IgD-negative memory B cell (primary cell): ENCODE measurements at regions not wholly inside any gene's neighbourhood (a gene's known extent, or its start where the extent isn't known, plus 50 kb on each side); places are given as distances from the start of the nearest gene placed in this dataset.

Experiments used
- H3K27ac Mint-ChIP-seq, 3 donors: one replicate each; pipeline ENCODE4 v1.8.0; 2020 to 2022; ENCODE audit warnings: mild to moderate bottlenecking in 3 of 3, mixed read lengths in 3 of 3, moderate library complexity in 1 of 3
- H3K27me3 Mint-ChIP-seq: one replicate; pipeline ENCODE4 v1.8.0; 2021; ENCODE audit warnings: mixed read lengths
- H3K36me3 Mint-ChIP-seq: one replicate; pipeline ENCODE4 v1.8.0; 2020; ENCODE audit warnings: mild to moderate bottlenecking, mixed read lengths
- H3K4me1 Mint-ChIP-seq, 3 donors: one replicate each; pipeline ENCODE4 v1.8.0; 2020 to 2022; ENCODE audit warnings: mixed read lengths in 3 of 3, mild to moderate bottlenecking in 1 of 3
- H3K4me3 Mint-ChIP-seq, 4 donors: one replicate each; pipeline ENCODE4 v1.8.0; 2020 to 2022; ENCODE audit warnings: mild to moderate bottlenecking in 4 of 4, mixed read lengths in 4 of 4, moderate library complexity in 3 of 4
- H3K9me3 Mint-ChIP-seq, 3 donors: one replicate each; pipeline ENCODE4 v1.8.0; 2020 to 2021; ENCODE audit warnings: mixed read lengths in 3 of 3, mild to moderate bottlenecking in 1 of 3

- Mint-ChIP-seq H3K4me3 (no peak overlapping the region), H3K27me3 (peaks cover 7% of the 10 kb centered on the region), H3K9me3 (no peaks in the 10 kb centered on the region), H3K27ac (no peak overlapping the region), H3K4me1 (no peaks in the 10 kb centered on the region), H3K36me3 (no peaks in the 10 kb centered on the region)
Measured at GRCh38 chr3:182215881-182216280, 504.2 kb downstream of the SOX2 start.

DNA sequence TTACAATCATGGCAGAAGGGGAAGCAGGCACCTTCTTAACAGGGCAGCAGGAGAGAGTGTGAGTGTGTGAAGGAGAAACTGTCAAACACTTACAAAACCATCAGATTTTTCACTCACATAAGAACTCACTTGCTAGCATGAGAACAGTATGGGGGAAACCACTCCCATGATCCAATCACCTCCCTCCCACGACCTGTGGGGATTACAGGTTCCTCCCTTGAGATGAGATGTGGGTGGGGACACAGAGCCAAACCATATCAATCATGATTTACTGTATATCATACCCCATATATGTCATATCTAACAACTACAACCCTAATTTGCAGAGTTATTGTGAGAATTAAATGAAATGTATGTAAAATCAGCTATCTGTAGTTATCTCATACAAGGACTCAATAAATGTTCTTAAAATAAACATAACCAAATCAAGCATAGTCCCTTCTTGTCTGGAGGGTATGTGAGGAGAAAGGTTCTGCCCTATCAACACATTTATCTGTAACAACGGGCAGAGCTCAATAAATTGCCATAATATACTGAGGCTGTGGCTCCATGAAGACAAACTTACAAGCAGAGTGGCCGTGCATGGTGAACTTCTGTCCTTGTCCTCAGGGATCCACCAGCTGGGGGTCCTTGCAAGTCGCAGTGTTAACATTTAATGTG, 504.7 kb downstream of the SOX2 start:
- H3K27me3 Mint-ChIP-seq, result peaks cover 5% of the 10 kb centered on the region
- no peaks in the 10 kb centered on the region for H3K36me3 Mint-ChIP-seq
- H3K9me3 Mint-ChIP-seq, result no peaks in the 10 kb centered on the region
- H3K4me1 Mint-ChIP-seq, result no peaks in the 10 kb centered on the region
- H3K27ac Mint-ChIP-seq, result no peak overlapping the region
- H3K4me3 Mint-ChIP-seq, result no peak overlapping the region

- no peak overlapping the region for H3K4me3 Mint-ChIP-seq
- no peak overlapping the region for H3K27ac Mint-ChIP-seq
- H3K27me3 Mint-ChIP-seq, result peaks cover 3% of the 10 kb centered on the region
- H3K4me1 Mint-ChIP-seq, result no peaks in the 10 kb centered on the region
- peaks cover 0 to 2% (median 0%) of the 10 kb centered on the region in 3 donors for H3K9me3 Mint-ChIP-seq
- no peaks in the 10 kb centered on the region for H3K36me3 Mint-ChIP-seq
Measured at GRCh38 chr3:182220013-182220412, 508.3 kb downstream of the SOX2 start.

- Mint-ChIP-seq H3K4me3 (no peak overlapping the region), H3K4me1 (no peaks in the 10 kb centered on the region), H3K9me3 (peaks cover 0 to 2% (median 0%) of the 10 kb centered on the region in 3 donors), H3K27me3 (no peaks in the 10 kb centered on the region), H3K36me3 (no peaks in the 10 kb centered on the region), H3K27ac (no peak overlapping the region)
Measured at GRCh38 chr3:182220471-182220870, 508.7 kb downstream of the SOX2 start.

DNA sequence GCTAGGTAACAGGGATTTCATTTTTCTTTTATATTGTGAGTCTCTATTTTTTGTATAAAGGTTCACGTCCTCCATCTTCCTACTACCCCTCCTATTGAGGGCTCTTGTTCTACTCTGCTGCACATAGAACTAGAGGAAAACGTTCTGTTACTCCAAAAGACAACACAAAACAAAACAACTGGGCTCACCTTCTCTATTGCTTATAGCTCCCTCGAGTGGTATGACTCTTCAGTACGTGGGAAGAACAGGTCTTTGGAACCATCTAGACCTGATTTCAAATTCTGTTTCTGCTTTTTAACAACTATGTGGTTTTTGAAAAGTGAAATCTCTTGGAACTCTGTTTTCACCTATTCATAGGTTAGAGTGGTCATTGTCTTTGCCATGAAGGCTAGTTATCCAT, 515.3 kb downstream of the SOX2 start:
- Mint-ChIP-seq H3K4me1 (no peaks in the 10 kb centered on the region), H3K9me3 (peaks cover 0 to 2% (median 0%) of the 10 kb centered on the region in 3 donors), H3K27ac (no peak overlapping the region), H3K27me3 (peaks cover 4% of the 10 kb centered on the region), H3K4me3 (no peak overlapping the region), H3K36me3 (no peaks in the 10 kb centered on the region)

- H3K4me3 Mint-ChIP-seq, result no peak overlapping the region
- no peaks in the 10 kb centered on the region for H3K4me1 Mint-ChIP-seq
- no peaks in the 10 kb centered on the region for H3K27me3 Mint-ChIP-seq
- no peaks in the 10 kb centered on the region for H3K36me3 Mint-ChIP-seq
- H3K9me3 Mint-ChIP-seq, result no peaks in the 10 kb centered on the region
- no peak overlapping the region for H3K27ac Mint-ChIP-seq
Measured at GRCh38 chr3:182233405-182233804, 521.7 kb downstream of the SOX2 start.

GRCh38 chr3:182233957-182234356, 522.2 kb downstream of the SOX2 start:
- Mint-ChIP-seq H3K4me3 (no peak overlapping the region), H3K9me3 (peaks cover 0 to 2% (median 0%) of the 10 kb centered on the region in 3 donors), H3K36me3 (no peaks in the 10 kb centered on the region), H3K4me1 (no peaks in the 10 kb centered on the region), H3K27me3 (no peaks in the 10 kb centered on the region), H3K27ac (no peak overlapping the region)

DNA sequence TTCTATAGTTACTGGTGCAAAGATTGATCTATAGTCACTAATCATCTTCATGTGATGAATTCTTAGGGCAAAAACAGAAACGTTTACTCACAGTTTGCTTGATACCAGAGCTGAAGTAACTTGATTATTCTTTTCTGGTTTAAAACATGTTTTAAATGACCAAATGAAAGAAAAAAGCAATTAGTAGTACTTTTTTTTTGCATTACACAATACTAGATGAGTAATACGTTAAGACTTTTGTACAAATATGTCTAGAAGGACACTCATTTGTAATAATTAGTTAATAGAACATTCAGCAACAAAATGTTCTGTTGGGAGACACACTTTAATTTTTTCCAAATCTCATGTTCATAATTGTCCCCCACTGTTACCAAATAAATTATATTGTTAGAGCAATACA, 523.2 kb downstream of the SOX2 start:
- H3K27ac Mint-ChIP-seq, result no peak overlapping the region
- H3K36me3 Mint-ChIP-seq, result no peaks in the 10 kb centered on the region
- H3K9me3 Mint-ChIP-seq, result peaks cover 0 to 2% (median 0%) of the 10 kb centered on the region in 3 donors
- H3K27me3 Mint-ChIP-seq, result no peaks in the 10 kb centered on the region
- no peaks in the 10 kb centered on the region for H3K4me1 Mint-ChIP-seq
- no peak overlapping the region for H3K4me3 Mint-ChIP-seq

GRCh38 chr3:182235504-182235903, 523.8 kb downstream of the SOX2 start:
- Mint-ChIP-seq H3K9me3 (peaks cover 0 to 2% (median 0%) of the 10 kb centered on the region in 3 donors), H3K36me3 (no peaks in the 10 kb centered on the region), H3K27ac (no peak overlapping the region), H3K4me1 (no peaks in the 10 kb centered on the region), H3K27me3 (no peaks in the 10 kb centered on the region), H3K4me3 (no peak overlapping the region)

DNA sequence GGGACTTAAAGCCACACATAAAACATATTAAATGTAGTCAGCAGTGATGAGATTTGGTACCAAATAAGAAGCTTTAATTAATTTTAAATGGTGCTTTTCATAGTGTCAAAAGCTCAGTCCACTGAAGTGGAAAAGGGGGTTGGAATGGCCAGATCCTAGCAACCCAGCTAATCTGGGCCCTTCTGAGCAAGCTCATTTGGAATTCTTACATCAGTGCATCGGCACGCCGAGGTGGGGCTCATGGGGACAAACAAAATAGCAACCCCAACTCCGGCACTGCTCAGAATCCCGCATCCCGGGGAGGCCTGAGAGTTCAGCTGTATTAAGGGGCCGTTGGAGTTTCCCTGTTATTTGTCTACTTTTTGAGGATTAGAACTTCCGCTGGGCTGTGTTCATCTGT, 526.4 kb downstream of the SOX2 start:
- Mint-ChIP-seq H3K36me3 (no peaks in the 10 kb centered on the region), H3K27ac (no peak overlapping the region), H3K4me1 (no peaks in the 10 kb centered on the region), H3K27me3 (no peaks in the 10 kb centered on the region), H3K4me3 (no peak overlapping the region), H3K9me3 (peaks cover 0 to 2% (median 0%) of the 10 kb centered on the region in 3 donors)

DNA sequence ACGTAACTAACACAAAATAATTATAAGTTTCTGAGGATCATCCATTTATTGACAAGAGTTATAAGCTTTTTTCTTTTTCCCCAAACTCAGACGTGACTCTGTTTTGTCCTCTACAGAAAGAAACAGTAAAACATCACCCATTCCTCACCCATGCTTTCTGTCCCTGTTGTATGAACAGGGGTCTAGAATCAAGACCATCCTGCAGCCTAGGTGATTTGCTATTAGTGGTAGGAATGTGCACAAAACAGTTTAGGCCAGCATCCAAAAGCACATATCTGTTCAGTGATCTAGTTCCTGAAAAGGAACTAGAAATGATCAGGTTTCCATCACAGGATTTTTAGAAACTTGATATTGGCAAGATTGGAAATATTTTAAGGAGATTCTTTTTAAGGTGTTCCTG, 527.6 kb downstream of the SOX2 start:
- Mint-ChIP-seq H3K27ac (no peak overlapping the region), H3K36me3 (no peaks in the 10 kb centered on the region), H3K27me3 (no peaks in the 10 kb centered on the region), H3K9me3 (peaks cover 0 to 2% (median 0%) of the 10 kb centered on the region in 3 donors), H3K4me1 (no peaks in the 10 kb centered on the region), H3K4me3 (no peak overlapping the region)

DNA sequence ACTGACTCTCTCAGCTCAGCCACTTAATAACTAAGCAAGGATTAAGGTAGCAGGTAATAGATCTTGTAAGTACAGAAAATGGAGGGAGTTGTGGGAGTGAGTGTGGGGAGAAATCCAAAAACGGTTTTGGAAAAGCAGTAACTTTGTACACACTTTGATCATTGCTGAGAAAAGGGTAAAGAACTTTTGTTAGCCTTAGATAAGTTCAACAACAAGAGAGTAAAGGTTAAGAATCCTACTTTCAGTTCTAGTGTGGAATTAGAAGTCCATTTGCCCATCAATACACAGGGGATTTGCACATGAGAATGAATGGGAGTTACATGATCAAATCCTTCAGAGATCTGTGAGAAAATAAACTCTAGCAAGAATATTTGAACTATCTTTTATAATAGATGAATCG, 528.7 kb downstream of the SOX2 start:
- no peaks in the 10 kb centered on the region for H3K27me3 Mint-ChIP-seq
- H3K4me3 Mint-ChIP-seq, result no peak overlapping the region
- no peaks in the 10 kb centered on the region for H3K4me1 Mint-ChIP-seq
- peaks cover 0 to 2% (median 0%) of the 10 kb centered on the region in 3 donors for H3K9me3 Mint-ChIP-seq
- no peak overlapping the region for H3K27ac Mint-ChIP-seq
- no peaks in the 10 kb centered on the region for H3K36me3 Mint-ChIP-seq

DNA sequence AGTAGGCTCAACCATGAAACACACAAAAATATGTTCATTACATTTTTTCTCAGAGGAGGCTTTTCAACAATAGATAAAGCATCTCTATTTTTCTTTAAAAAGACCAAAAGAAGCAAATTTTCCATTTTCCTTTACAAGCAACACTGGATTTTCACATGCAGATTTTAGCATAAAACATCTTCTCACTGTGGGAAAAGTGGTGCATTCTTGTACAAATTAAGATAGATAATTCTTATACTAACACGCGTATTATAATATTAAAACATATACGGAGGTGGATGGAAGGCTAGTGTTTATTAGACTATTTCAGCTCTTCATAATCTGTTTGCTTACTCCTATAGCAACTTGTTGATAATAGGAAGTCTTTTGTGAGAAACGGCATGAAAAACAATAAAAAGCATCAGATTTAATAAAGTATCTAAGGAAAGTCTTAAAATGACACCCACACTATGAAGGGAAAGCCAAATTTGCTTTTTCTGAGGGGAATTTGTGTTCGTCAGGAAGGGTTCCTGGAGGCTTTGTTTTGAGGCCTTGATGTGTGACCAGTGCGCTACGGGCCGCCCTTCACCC, 529.6 kb downstream of the SOX2 start:
- Mint-ChIP-seq H3K36me3 (no peaks in the 10 kb centered on the region), H3K4me3 (no peak overlapping the region), H3K4me1 (no peaks in the 10 kb centered on the region), H3K27ac (no peak overlapping the region), H3K27me3 (no peaks in the 10 kb centered on the region), H3K9me3 (peaks cover 0 to 2% (median 0%) of the 10 kb centered on the region in 3 donors)

DNA sequence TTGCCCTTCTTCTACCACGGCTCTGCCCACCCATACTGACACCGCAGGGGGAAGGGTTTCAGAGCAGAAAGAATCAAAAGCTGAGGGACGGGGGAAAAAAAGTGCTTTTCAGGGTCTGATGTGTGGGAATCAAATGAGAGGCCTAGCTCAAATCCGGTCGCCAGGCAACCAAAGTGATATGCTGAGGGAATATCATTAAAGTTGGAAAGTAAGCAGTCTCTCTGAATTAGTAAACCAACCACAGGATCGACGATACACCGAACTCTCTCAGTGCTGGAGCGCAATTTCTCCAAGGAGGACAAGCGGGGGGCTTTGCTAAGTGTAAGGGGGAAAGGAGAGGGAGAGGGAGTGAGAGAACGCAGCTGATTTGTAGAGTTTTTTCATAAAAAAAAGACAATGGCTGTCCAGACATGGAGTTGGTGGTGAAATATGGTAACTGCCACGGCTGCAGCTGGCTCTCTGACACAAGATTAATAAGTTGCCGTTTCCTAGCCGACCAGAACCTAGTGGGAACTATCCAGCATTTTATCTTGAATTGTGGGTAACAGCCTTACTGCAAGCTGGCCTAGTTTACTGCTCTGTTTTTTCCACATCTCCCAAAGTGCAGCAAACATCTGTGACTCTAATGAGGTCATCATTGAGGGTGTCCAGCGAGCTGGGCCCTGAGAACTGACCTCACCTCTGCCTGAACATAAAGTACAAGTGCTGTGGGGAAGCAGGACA, 530.2 kb downstream of the SOX2 start:
- no peaks in the 10 kb centered on the region for H3K36me3 Mint-ChIP-seq
- H3K4me3 Mint-ChIP-seq, result no peak overlapping the region
- no peaks in the 10 kb centered on the region for H3K27me3 Mint-ChIP-seq

DNA sequence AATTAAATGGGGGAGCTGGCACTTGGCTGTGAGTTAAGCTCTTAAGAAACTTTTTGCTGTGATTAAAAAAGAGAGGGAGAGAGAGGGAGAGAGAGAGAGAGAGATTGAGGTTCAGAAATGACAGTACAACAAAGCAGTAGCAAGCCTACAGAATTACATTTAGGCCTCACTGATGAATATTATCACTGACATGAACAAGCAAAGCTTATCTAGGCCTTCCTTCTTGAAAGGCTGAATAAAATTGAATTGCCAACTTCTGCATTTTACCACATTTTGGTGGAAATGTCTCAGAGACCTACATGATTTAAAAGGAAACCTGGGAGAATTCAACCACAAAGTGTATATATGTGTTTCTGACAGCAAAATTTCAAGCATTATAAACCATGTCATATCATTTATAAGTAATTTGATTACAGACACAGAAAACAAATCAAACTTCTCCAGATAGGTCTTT, 530.8 kb downstream of the SOX2 start:
- H3K36me3 Mint-ChIP-seq, result no peaks in the 10 kb centered on the region
- H3K9me3 Mint-ChIP-seq, result peaks cover 0 to 2% (median 0%) of the 10 kb centered on the region in 3 donors
- no peak overlapping the region for H3K4me3 Mint-ChIP-seq
- H3K27me3 Mint-ChIP-seq, result no peaks in the 10 kb centered on the region
- no peaks in the 10 kb centered on the region for H3K4me1 Mint-ChIP-seq
- no peak overlapping the region for H3K27ac Mint-ChIP-seq

More for the DNA sequence above, 530.2 kb downstream of the SOX2 start:
- Mint-ChIP-seq H3K9me3 (peaks cover 0 to 2% (median 0%) of the 10 kb centered on the region in 3 donors), H3K4me1 (no peaks in the 10 kb centered on the region), H3K27ac (no peak overlapping the region)
